ENCODE measurements at regions not wholly inside any gene's neighbourhood (a gene's known extent, or its start where the extent isn't known, plus 50 kb on each side); places are given as distances from the start of the nearest gene placed in this dataset.

DNA sequence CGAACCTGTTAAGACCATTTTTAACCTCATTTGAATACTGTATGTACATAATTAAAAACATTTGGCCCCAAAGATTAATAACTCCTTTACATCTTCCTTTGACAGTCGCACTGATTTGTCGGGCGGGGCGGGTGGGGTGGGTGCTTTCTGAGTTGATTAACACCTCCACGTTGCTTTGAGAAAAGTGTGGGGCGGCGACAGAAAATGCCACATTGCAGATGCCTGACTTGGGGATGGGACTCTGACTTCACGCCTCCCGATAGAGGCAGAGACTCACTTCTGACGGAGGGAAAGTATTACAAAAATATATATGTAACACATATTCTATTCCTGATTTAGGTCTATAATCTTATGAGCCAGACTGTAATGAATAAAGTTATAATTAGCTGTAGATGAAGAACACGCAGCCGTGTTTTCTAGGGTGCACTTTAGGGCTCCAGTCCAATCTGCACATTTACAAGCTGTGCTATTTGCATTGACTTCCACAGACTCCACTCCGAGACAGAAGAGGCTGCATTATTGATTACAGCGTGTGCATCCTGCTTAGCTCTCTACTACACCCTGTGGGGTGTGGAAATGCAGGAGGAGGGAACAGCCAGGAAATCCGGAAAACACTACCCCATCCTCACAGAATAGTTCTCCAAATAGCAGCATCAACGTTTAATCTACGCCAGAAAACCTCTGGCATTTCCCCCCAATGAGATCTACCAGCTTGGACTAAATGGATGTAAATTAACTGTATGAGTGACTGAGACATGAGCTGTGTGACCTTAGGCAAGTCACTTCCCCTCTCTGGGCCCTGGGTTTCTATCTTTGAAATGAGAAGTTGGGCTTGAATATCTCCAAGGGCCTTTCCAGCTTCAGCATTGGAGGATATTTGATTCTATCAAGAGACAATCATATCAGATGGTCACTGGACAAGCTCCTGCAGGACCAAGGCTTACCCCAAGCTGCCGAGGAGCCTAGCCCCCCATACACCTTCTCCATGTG, 308.0 kb downstream of the RRAGC start:
- no peak for DNase-seq (ENCODE audit: low read depth in 1 of 2, low spot score in 1 of 2)

- no peak for DNase-seq (ENCODE audit: low read depth in 1 of 2, low spot score in 1 of 2)
Observed at GRCh38 chr1:38549191-38549590, 310.4 kb downstream of the RRAGC start.

DNA sequence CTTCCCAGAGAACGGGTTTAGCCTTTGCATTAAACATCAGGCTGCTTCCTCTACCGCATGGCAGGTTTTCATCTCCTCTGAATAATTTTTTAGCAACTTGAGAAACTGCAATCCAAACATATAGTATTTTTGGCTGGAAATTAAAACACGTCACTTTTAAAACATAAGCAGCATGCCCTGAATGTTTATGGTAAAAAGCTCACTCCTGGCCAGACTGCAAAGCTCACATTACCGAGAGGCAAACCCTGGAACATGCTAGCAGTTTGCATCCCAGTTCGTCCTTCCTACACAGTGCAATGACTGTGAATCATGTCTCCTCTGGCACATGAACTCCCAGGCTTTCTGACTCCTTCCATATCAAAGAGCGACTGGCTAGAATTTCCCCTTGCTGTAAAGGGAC, 312.3 kb downstream of the RRAGC start:
- no peak for DNase-seq (ENCODE audit: low read depth in 1 of 2, low spot score in 1 of 2)

DNA sequence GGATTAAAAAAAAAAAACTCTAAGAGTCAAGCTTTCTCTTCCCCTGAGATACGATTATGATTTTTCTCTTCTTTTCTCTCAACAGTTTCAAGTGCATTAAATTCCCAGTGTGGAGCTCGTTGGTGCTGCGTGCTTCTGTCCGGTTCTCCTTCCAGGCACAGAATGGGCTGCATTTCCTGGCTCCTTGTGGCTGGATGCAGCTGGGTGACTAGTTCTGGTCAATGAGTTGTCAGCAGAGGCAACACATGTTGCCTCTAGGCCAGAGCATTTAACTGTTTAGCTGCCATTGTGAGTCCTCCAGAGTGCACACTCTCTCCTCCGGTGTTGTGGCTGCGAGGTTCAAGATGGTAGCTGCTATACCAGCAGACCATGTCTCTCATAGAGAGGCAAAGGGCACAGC, 312.9 kb downstream of the RRAGC start:
- no peak for DNase-seq (ENCODE audit: low read depth in 1 of 2, low spot score in 1 of 2)

GRCh38 chr1:38541223-38541622, 318.3 kb downstream of the RRAGC start:
- DNase-seq (ENCODE audit: low read depth in 1 of 2, low spot score in 1 of 2), result no peak

- no peak for DNase-seq (ENCODE audit: low read depth in 1 of 2, low spot score in 1 of 2)
Observed at GRCh38 chr1:38539931-38540330, 319.6 kb downstream of the RRAGC start.

DNA sequence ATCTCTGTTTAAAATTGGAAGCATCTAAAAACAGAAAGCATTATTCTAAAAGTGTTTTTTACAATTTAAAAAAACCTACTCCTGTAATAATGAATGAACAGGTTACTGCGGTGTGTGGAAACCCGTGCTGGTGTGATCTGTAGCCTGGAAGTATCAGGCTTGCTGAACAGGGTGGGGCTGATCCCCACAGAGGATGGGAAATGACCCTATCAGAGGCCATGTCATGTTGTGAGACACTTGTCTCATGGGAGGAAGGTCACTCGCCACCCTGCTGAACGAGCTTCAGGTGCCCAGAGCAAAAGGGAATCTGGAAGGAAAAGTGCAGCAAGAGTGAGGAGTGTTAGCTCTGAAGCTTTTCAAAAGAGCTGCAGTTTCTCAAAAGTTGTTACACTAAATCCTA, 320.7 kb downstream of the RRAGC start:
- no peak for DNase-seq (ENCODE audit: low read depth in 1 of 2, low spot score in 1 of 2)

GRCh38 chr1:38536089-38536488, 323.5 kb downstream of the RRAGC start:
- DNase-seq (ENCODE audit: low read depth in 1 of 2, low spot score in 1 of 2), result no peak

DNA sequence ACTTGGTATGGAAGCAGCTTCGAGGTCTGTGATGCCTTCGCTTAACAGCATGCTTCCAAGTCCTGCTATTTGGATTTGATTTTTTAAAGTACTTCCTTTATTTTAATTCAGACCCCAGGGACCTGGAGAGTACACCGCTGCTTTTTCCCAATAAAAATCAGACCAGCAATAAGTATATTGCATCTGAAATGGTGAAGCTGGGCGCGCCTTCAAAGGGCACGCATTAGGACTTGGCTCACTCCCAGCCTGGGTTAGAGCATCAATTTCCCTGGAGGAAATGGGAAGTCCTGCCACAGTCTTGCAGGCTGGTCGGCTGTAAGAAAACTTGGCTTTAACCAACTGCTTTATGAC, 325.1 kb downstream of the RRAGC start:
- no peak for DNase-seq (ENCODE audit: low read depth in 1 of 2, low spot score in 1 of 2)

DNA sequence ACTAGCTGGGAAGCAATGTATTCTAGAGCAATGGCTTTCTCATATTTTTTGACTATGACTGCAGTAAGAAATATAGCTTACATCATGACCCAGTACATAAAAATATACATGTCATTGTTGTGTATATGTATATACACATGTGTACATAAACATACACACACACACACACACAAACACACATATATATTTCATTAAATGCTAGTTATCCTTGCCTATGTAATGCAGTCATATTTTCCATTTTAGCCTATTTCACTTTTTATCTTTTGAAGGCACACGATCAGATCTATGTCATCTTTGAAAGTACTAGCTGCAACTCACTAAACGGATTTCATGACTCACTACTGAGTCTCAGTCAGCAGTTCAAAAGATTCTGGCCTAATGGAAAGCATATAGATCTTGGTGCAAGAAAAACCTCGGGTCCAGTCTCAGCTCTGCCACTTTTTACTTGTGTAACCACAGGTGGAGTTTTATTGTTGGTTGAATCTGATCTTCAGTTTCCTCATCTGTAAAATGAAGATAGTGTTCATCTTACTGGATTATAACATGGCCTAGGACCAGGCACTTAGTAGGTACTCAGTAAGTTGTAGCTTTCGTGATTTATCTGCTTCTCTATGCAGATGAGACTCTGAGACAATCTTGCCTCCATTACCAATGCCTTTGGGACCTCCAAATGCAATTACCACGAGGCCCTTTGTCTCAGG, 325.6 kb downstream of the RRAGC start:
- DNase-seq (ENCODE audit: low read depth in 1 of 2, low spot score in 1 of 2), result no peak

- no peak for DNase-seq (ENCODE audit: low read depth in 1 of 2, low spot score in 1 of 2)
Observed at GRCh38 chr1:38530957-38531356, 328.6 kb downstream of the RRAGC start.

DNA sequence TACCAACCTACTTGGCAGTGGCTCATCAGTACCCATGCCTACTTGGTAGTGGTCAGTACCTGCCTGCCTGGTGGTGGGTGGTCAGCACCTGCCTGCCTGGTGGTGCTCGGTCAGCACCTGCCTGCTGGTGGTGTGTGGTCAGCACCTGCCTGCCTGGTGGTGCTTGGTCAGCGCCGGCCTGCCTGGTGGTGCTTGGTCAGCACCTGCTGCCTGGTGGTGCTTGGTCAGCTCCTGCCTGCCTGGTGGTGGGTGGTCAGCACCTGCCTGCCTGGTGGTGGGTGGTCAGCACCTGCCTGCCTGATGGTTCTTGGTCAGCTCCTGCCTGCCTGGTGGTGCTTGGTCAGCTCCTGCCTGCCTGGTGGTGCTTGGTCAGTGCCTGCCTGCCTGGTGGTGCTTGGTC, 329.6 kb downstream of the RRAGC start:
- DNase-seq (ENCODE audit: low read depth in 1 of 2, low spot score in 1 of 2), result no peak

GRCh38 chr1:38529391-38529790, 330.2 kb downstream of the RRAGC start:
- DNase-seq (ENCODE audit: low read depth in 1 of 2, low spot score in 1 of 2), result no peak

GRCh38 chr1:38528623-38529022, 330.9 kb downstream of the RRAGC start:
- no peak for DNase-seq (ENCODE audit: low read depth in 1 of 2, low spot score in 1 of 2)

GRCh38 chr1:38527373-38527966, 332.1 kb downstream of the RRAGC start:
- peak in 1 of 2 donors; percentile 14 for DNase-seq (ENCODE audit: low read depth in 1 of 2, low spot score in 1 of 2)

DNA sequence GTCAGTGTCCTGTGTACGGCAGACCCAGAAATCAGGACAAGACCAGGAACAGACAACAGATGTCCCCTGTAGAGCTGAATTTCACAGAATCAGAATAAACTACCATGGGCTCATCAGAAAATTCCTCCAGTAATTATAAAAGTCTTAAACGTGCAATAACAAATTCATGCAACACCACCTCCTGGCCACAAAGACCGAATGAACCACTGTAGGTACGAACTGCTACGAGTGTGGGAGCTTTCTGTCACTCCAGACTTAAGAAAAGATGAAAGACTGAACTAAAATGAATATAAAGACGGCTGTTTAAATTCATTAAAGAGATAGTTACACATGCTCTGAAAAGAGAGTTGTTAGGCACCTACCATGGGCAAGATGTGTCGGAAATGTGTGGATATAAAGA, 333.5 kb downstream of the RRAGC start:
- DNase-seq (ENCODE audit: low read depth in 1 of 2, low spot score in 1 of 2), result no peak

DNA sequence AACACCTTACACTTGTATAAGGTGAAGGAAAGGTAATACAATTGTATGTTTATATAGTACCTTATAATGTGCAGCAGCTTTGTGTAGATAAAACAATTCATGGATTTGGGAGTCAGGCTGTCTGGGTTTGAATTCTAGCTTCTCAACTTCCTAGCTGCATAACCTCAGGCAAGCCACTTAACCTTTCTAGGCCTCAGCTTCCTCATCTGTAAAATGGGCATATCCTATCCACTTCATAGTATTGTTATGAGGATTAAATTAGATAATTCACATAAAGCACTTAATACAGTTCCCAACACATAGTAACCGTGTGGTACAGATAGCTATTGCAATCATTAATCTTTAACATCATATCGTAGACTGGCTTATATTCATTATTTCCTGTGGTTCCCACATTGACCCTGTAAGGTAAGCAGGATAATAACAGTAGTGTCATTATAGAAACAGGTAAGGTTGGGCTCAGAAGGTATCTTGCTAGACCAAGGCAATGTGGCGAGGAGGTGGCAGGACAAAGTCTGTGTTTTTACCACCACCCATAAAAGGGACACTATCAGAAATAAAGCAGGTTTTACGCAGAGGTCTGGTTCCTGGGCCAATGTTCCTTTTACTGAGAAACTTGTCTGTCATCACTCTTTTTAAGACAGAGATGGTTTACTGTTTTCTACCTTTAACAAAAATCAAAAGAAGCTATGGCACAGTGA, 334.1 kb downstream of the RRAGC start:
- DNase-seq (ENCODE audit: low read depth in 1 of 2, low spot score in 1 of 2), result no peak

DNA sequence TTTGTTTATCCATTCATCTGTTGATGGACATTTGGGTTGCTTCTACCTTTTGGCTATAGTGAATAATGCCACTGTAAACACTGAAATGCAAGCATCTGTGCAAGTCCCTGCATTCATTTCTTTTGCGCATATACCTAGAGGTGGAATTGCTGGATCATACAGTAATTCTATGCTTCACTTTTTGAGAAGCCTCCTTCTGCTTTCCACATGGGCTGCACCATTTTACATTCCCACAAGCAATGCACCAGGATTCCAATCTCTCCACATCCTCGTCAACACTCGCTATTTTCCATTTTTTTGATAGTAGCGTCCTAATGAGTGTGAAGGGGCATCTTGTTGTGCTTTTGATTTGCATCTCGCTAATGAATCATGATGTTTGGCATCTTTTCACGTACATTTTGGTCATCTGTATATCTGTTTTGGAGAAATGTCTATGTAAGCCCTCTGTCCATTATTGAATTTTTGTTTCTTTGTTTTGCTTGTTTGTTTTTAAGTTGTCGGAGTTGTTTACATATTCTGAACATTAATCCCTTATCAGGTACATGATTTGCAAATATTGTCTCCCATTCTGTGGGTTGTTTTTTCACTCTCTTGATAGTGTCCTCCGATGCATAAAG, 335.4 kb downstream of the RRAGC start:
- DNase-seq (ENCODE audit: low read depth in 1 of 2, low spot score in 1 of 2), result no peak

DNA sequence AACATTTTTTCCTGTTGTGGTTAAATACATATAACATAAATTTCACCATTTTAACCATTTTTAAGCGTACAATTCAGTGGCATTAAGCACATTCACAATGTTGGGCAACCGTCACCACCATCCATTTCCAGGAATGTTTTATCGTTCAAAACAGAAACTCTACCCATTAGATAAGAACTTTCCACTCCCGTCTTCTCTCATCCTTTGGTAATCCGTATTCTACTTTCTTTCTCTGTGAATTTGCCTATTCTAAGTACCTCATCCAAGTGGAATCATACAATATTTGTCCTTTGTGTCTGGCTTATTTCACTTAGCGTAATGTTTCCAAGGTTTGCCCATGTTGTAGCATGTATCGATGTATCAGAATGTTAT, 336.0 kb downstream of the RRAGC start:
- DNase-seq (ENCODE audit: low read depth in 1 of 2, low spot score in 1 of 2), result no peak

- DNase-seq (ENCODE audit: low read depth in 1 of 2, low spot score in 1 of 2), result no peak
Observed at GRCh38 chr1:38522915-38523567, 336.5 kb downstream of the RRAGC start.

- DNase-seq (ENCODE audit: low read depth in 1 of 2, low spot score in 1 of 2), result no peak
Observed at GRCh38 chr1:38516560-38516959, 343.0 kb downstream of the RRAGC start.
